Upper lobe of left lung (tissue), 4 donors: ENCODE measurements at regions not wholly inside any gene's neighbourhood (a gene's known extent, or its start where the extent isn't known, plus 50 kb on each side); places are given as distances from the start of the nearest gene placed in this dataset.

Source experiments
- EP300 ChIP-seq, 4 donors: sonication (generic); formaldehyde crosslinking; IDR thresholded peaks; one replicate each; pipeline ENCODE4 v1.5.1; 2017; ENCODE audit warnings: antibody characterized with exemption in 4 of 4, control low read depth in 2 of 4
- POLR2A ChIP-seq, 4 donors: fragments of 450-650 bp; IDR thresholded peaks; one replicate each; pipeline ENCODE4 v1.5.1; 2016 to 2017; ENCODE audit warnings: antibody characterized with exemption in 4 of 4, mild to moderate bottlenecking in 2 of 4
- POLR2AphosphoS5 ChIP-seq, 2 donors: sonication (generic); formaldehyde crosslinking; IDR thresholded peaks; one replicate each; pipeline ENCODE4 v1.5.1; 2017; ENCODE audit warnings: antibody characterized with exemption in 2 of 2
- TF ChIP-seq, protein P1 (sequence below), 6 experiments: fragments of 450-650 bp in 4 of 6; fragments of 200-600 bp in 2 of 6; sonication (generic) in 2 of 6; IDR thresholded peaks; one replicate each; pipeline ENCODE4 v1.5.1; 2016 to 2019; ENCODE audit warnings: antibody characterized with exemption in 6 of 6

DNA sequence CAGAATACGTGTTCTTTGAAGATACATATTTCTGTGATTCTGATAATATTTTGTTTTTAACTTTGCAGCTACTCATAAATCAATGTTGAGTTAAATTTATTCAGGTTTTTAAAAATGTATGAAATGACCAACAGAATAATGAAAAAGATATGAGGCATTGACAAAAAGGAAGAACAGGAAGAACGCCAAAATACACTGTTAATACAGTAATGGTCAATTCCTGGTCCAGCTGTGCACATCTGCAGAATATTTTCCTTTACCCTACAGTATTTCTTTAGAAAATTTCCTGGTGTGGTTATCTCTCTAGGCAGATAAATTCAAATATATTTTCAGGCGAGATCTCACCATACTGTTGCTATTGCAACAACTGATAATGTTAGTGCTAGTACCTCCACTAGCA, 203.2 kb upstream of the DGKB start:
- TF ChIP-seq, protein P1, sequence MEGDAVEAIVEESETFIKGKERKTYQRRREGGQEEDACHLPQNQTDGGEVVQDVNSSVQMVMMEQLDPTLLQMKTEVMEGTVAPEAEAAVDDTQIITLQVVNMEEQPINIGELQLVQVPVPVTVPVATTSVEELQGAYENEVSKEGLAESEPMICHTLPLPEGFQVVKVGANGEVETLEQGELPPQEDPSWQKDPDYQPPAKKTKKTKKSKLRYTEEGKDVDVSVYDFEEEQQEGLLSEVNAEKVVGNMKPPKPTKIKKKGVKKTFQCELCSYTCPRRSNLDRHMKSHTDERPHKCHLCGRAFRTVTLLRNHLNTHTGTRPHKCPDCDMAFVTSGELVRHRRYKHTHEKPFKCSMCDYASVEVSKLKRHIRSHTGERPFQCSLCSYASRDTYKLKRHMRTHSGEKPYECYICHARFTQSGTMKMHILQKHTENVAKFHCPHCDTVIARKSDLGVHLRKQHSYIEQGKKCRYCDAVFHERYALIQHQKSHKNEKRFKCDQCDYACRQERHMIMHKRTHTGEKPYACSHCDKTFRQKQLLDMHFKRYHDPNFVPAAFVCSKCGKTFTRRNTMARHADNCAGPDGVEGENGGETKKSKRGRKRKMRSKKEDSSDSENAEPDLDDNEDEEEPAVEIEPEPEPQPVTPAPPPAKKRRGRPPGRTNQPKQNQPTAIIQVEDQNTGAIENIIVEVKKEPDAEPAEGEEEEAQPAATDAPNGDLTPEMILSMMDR (IDR thresholded peaks at IDR 0.05): no peak
- TF ChIP-seq POLR2A (IDR thresholded peaks at IDR 0.05): no peak
- TF ChIP-seq EP300 (IDR thresholded peaks at IDR 0.05): no peak
- TF ChIP-seq POLR2AphosphoS5 (IDR thresholded peaks at IDR 0.05): no peak
